ENCODE measurements at regions not wholly inside any gene's neighbourhood (a gene's known extent, or its start where the extent isn't known, plus 50 kb on each side); places are given as distances from the start of the nearest gene placed in this dataset.

DNA sequence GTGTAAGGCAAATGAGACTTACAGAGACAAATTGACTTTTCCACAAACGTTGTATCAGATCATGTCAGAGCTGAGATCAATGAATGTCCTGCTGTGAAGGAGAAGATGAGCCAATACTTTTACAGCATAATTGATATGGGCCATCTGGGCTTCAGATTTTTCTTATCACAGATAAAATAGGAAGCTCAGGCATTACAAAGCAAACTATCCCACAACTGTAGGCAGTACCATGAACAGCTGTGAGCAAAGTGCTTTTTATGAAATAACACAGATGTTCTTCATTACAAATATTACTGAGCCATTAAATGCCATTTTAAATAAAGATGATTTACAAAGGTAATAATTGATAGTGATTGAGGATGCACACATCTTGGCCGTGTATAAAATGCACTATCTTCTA, 852.3 kb downstream of the OTOL1 start:
- in situ Hi-C loops (cut with MboI; ENCODE audit: low pct_unique_long_range_greater_than_20kb in 2 of 9, low sequenced_read_pairs in 9 of 9, unreplicated experiment in 9 of 9): no loop called here
- no peak for ATAC-seq (replicated peaks in 6 of 8)
- WGBS, 10 experiments: 0 to 80% (median 20%) methylated on average over 1 to 2 of the region's 2 CpGs; no CpG with 5 or more reads in 1 of the 10 experiments
- Histone ChIP-seq H3K27ac (no peak overlapping the region), H3K4me1 (replicated peaks in 1 of 2) (peaks cover 0 to 3% of the 10 kb centered on the region in 2 donors), H3K4me3 (no peak overlapping the region)

DNA sequence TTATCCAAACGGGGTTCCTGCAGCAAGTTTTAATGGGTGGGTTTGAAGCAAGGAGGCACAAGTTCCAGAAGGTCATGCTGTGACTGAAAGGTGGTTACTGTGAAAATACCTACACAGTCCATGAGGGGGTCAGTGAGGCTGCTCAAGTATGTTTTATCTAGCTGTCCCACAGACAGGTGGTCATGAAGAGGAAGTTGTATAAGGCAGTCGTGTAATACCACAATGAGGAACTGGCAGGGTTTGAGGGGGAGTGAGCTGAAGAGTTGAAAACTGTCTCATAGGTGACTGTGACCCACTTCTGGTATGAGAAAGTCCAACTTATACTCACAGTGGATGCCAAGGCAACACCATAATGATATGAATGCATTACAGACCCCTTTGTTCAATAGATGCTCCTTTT, 856.8 kb downstream of the OTOL1 start:
- H3K4me1 ChIP-seq (replicated peaks in 1 of 2): no peaks in the 10 kb centered on the region
- WGBS, 10 experiments: 10 to 100% (median 69%) methylated on average over 1 to 2 of the region's 2 CpGs; no CpG with 5 or more reads in 3 of the 10 experiments
- in situ Hi-C loops (cut with MboI; ENCODE audit: low pct_unique_long_range_greater_than_20kb in 2 of 9, low sequenced_read_pairs in 9 of 9, unreplicated experiment in 9 of 9): no loop called here
- H3K27ac ChIP-seq: no peak overlapping the region
- H3K4me3 ChIP-seq: no peak overlapping the region
- ATAC-seq (replicated peaks in 6 of 8): peak in 1 of 8 experiments; percentile 28

GRCh38 chr3:162354356-162354755, 857.7 kb downstream of the OTOL1 start:
- 0 to 100% (median 94%) methylated on average over 1 of the region's 1 CpG; no CpG with 5 or more reads in 2 of the 10 experiments for WGBS, 10 experiments
- ATAC-seq (replicated peaks in 6 of 8): no peak
- H3K4me1 ChIP-seq (replicated peaks in 1 of 2): no peaks in the 10 kb centered on the region
- in situ Hi-C loops (cut with MboI; ENCODE audit: low pct_unique_long_range_greater_than_20kb in 2 of 9, low sequenced_read_pairs in 9 of 9, unreplicated experiment in 9 of 9): no loop called here
- H3K27ac ChIP-seq: no peak overlapping the region
- no peak overlapping the region for H3K4me3 ChIP-seq

GRCh38 chr3:162365066-162365719, 868.6 kb downstream of the OTOL1 start:
- WGBS, 10 experiments: 15 to 100% (median 75%) methylated on average over 1 to 4 of the region's 4 CpGs
- H3K27ac ChIP-seq: no peak overlapping the region
- in situ Hi-C loops (cut with MboI; ENCODE audit: low pct_unique_long_range_greater_than_20kb in 2 of 9, low sequenced_read_pairs in 9 of 9, unreplicated experiment in 9 of 9): no loop called here

GRCh38 chr3:162366166-162366766, 869.7 kb downstream of the OTOL1 start:
- 46 to 100% (median 92%) methylated on average over 2 to 4 of the region's 4 CpGs for WGBS, 10 experiments
- Histone ChIP-seq H3K4me1 (replicated peaks in 1 of 2) (peaks cover 0 to 7% of the 10 kb centered on the region in 2 donors), H3K27ac (no peak overlapping the region), H3K4me3 (no peak overlapping the region)
- ATAC-seq (replicated peaks in 6 of 8): no peak
- in situ Hi-C loops (cut with MboI; ENCODE audit: low pct_unique_long_range_greater_than_20kb in 2 of 9, low sequenced_read_pairs in 9 of 9, unreplicated experiment in 9 of 9): no loop called here

More at GRCh38 chr3:162365066-162365719, 868.6 kb downstream of the OTOL1 start:
- H3K4me3 ChIP-seq: no peak overlapping the region
- no peak for ATAC-seq (replicated peaks in 6 of 8)
- H3K4me1 ChIP-seq (replicated peaks in 1 of 2): peaks cover 0 to 7% of the 10 kb centered on the region in 2 donors

DNA sequence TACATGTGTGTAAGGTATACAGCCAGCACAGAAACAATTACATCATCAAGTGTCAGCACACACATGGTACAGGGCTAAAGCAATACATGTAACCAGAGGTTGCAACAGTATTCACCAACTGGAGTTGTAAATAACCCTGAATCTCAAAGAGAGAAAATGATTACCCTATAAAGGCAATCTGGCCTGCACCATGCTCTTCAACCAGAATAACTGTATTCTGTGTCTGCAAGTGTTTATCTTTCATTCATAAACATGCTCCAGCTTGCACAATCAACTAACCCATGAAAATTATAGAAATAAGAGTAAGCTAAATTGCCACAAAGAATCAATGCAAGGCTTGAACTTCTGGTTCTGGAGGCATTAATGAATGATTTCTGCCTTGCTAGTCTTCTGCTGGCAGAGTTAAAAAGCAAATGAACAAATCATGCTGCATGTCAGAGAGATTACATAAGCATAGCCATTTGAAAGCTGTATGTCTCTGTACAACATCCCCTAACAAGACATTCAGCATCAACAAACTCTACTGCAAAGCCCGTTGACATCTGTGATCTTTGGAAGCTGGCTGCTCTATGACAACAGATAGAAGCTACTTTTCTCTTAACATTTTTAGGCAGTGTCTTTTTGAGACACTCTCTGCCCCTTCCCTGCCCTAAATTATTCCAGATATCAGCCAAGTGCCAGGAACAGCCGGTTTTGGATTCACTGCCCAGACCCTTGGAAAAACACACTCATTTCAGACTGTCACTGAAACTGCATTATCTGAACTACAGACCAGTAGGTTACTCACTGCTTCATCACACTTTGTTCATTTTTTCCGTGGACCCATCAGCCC, 871.0 kb downstream of the OTOL1 start:
- Histone ChIP-seq H3K4me1 (replicated peaks in 1 of 2) (peaks cover 0 to 7% of the 10 kb centered on the region in 2 donors), H3K4me3 (no peak overlapping the region), H3K27ac (no peak overlapping the region)
- 14 to 92% (median 56%) methylated on average over 1 to 3 of the region's 3 CpGs for WGBS, 10 experiments
- in situ Hi-C loops (cut with MboI; ENCODE audit: low pct_unique_long_range_greater_than_20kb in 2 of 9, low sequenced_read_pairs in 9 of 9, unreplicated experiment in 9 of 9): no loop called here
- peak in 5 of 8 experiments; percentile 26 to 69 (median 64) for ATAC-seq (replicated peaks in 6 of 8)

GRCh38 chr3:162368417-162368816, 871.8 kb downstream of the OTOL1 start:
- WGBS, 10 experiments: 11 to 68% (median 54%) methylated on average over 2 to 4 of the region's 4 CpGs; no CpG with 5 or more reads in 2 of the 10 experiments
- H3K27ac ChIP-seq: no peak overlapping the region
- peak in 1 of 8 experiments; percentile 11 for ATAC-seq (replicated peaks in 6 of 8)
- in situ Hi-C loops (cut with MboI; ENCODE audit: low pct_unique_long_range_greater_than_20kb in 2 of 9, low sequenced_read_pairs in 9 of 9, unreplicated experiment in 9 of 9): no loop called here
- H3K4me3 ChIP-seq: no peak overlapping the region
- H3K4me1 ChIP-seq (replicated peaks in 1 of 2): peaks cover 0 to 7% of the 10 kb centered on the region in 2 donors

- ATAC-seq (replicated peaks in 6 of 8): no peak
- WGBS, 10 experiments: 0 to 100% (median 40%) methylated on average over 1 of the region's 1 CpG; no CpG with 5 or more reads in 1 of the 10 experiments
- no peak overlapping the region for H3K27ac ChIP-seq
- no peak overlapping the region for H3K4me3 ChIP-seq
- in situ Hi-C loops (cut with MboI; ENCODE audit: low pct_unique_long_range_greater_than_20kb in 2 of 9, low sequenced_read_pairs in 9 of 9, unreplicated experiment in 9 of 9): no loop called here
- peaks cover 0 to 7% of the 10 kb centered on the region in 2 donors for H3K4me1 ChIP-seq (replicated peaks in 1 of 2)
Measured at GRCh38 chr3:162369306-162369705, 872.7 kb downstream of the OTOL1 start.

DNA sequence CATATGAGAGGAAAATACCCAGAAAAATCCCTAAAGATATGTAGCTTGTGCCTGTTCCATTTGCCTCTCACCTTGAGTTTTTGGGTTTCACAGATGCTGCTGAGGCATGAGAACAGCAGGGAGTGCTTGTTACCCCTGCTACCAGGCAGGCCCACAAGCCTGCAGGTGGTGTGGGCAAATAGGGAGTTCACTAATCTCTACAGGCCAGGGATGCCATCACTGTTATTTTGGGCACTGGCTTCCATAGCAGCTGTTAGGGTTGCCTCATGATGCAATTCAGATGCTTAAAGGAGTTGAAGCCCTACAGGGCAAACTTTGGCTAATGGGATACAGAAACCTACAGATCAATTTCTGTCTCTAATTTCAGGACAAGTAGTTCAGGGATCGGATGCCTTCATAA, 873.5 kb downstream of the OTOL1 start:
- no peak overlapping the region for H3K4me3 ChIP-seq
- WGBS, 10 experiments: 80 to 100% (median 100%) methylated on average over 1 of the region's 1 CpG; no CpG with 5 or more reads in 3 of the 10 experiments
- in situ Hi-C loops (cut with MboI; ENCODE audit: low pct_unique_long_range_greater_than_20kb in 2 of 9, low sequenced_read_pairs in 9 of 9, unreplicated experiment in 9 of 9): no loop called here
- H3K27ac ChIP-seq: no peak overlapping the region
- peaks cover 0 to 7% of the 10 kb centered on the region in 2 donors for H3K4me1 ChIP-seq (replicated peaks in 1 of 2)
- no peak for ATAC-seq (replicated peaks in 6 of 8)

DNA sequence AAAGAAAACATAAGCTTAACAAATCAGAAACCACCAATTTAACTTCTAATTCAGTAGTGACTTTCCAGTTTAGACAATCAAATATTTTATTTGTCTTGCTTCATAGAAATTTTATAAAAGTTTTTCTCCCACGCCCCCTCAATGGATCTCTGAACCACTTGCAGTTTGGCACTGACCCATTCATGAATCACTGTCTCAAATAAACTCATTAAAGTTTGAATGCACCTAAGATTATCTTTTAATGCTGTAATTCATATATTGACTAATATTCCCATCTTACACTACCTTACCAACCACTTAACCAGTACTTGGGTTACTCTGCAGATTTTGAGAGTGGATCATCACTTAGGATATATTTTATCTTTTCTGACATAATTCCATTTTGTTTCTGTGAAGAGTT, 880.2 kb downstream of the OTOL1 start:
- in situ Hi-C loops (cut with MboI; ENCODE audit: low pct_unique_long_range_greater_than_20kb in 2 of 9, low sequenced_read_pairs in 9 of 9, unreplicated experiment in 9 of 9): no loop called here

GRCh38 chr3:162377608-162378007, 881.0 kb downstream of the OTOL1 start:
- in situ Hi-C loops (cut with MboI; ENCODE audit: low pct_unique_long_range_greater_than_20kb in 2 of 9, low sequenced_read_pairs in 9 of 9, unreplicated experiment in 9 of 9): no loop called here
- H3K4me3 ChIP-seq: no peak overlapping the region
- no peak overlapping the region for H3K27ac ChIP-seq
- WGBS, 10 experiments: 53 to 100% (median 90%) methylated on average over 1 to 5 of the region's 5 CpGs; no CpG with 5 or more reads in 2 of the 10 experiments
- no peak for ATAC-seq (replicated peaks in 6 of 8)
- no peaks in the 10 kb centered on the region for H3K4me1 ChIP-seq (replicated peaks in 1 of 2)

More for the DNA sequence above, 880.2 kb downstream of the OTOL1 start:
- no peak overlapping the region for H3K4me3 ChIP-seq
- WGBS, 10 experiments: 50 to 100% (median 81%) methylated on average over 1 of the region's 1 CpG; no CpG with 5 or more reads in 2 of the 10 experiments
- no peak overlapping the region for H3K27ac ChIP-seq
- ATAC-seq (replicated peaks in 6 of 8): no peak
- H3K4me1 ChIP-seq (replicated peaks in 1 of 2): no peaks in the 10 kb centered on the region

- Histone ChIP-seq H3K4me3 (no peak overlapping the region), H3K27ac (no peak overlapping the region), H3K4me1 (replicated peaks in 1 of 2) (no peaks in the 10 kb centered on the region)
- no peak for ATAC-seq (replicated peaks in 6 of 8)
- in situ Hi-C loops (cut with MboI; ENCODE audit: low pct_unique_long_range_greater_than_20kb in 2 of 9, low sequenced_read_pairs in 9 of 9, unreplicated experiment in 9 of 9): no loop called here
- 25 to 100% (median 69%) methylated on average over 1 of the region's 1 CpG; no CpG with 5 or more reads in 1 of the 10 experiments for WGBS, 10 experiments
Measured at GRCh38 chr3:162385387-162385786, 888.8 kb downstream of the OTOL1 start.

DNA sequence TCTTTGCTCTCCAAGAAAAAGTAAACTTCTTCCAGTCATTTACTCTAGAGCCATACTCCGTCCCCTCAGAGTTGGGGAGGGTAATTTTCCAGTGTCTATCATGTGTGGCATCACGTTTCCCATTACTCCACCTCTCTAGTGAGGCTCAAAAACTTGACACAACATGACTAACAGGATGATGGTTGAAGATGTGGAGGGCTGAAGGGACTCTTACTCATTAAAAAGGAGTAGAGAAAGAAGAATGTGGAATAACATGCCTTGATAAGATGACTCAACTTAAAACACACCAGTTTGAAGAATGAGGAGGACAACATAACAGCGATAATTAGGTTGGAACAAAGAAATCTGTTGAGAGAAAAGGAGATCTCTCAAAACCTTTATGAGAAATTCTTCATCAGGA, 894.3 kb downstream of the OTOL1 start:
- in situ Hi-C loops (cut with MboI; ENCODE audit: low pct_unique_long_range_greater_than_20kb in 2 of 9, low sequenced_read_pairs in 9 of 9, unreplicated experiment in 9 of 9): no loop called here
- Histone ChIP-seq H3K4me3 (no peak overlapping the region), H3K27ac (no peak overlapping the region)

More for the DNA sequence above, 894.3 kb downstream of the OTOL1 start:
- ATAC-seq (replicated peaks in 6 of 8): peak in 1 of 8 experiments; percentile 30
- H3K4me1 ChIP-seq (replicated peaks in 1 of 2): no peaks in the 10 kb centered on the region
- WGBS, 10 experiments: 8 to 94% (median 83%) methylated on average over 1 to 3 of the region's 3 CpGs
